ENCODE measurements at regions not wholly inside any gene's neighbourhood (a gene's known extent, or its start where the extent isn't known, plus 50 kb on each side); places are given as distances from the start of the nearest gene placed in this dataset.
"Not testable (repeated sequence)": the region's sequence is repeated elsewhere in the genome, so short reads cannot be mapped to it uniquely, and the experiment has no call there.

GRCh38 chr6:66655420-66655819 is 948.4 kb upstream of the EYS start:
- no peak for DNase-seq (ENCODE audit: low read depth)

GRCh38 chr6:66638518-66638917 is 931.5 kb upstream of the EYS start:
- DNase-seq (ENCODE audit: low read depth): no peak

- DNase-seq (ENCODE audit: low read depth): peak; percentile 71
Observed at GRCh38 chr6:66638099-66638498, 931.1 kb upstream of the EYS start.

- DNase-seq (ENCODE audit: low read depth): peak; percentile 42
Observed at GRCh38 chr6:66628917-66629316, 921.9 kb upstream of the EYS start.

GRCh38 chr6:66623050-66623449 is 916.0 kb upstream of the EYS start:
- no peak for DNase-seq (ENCODE audit: low read depth)

GRCh38 chr6:66605971-66606370 is 898.9 kb upstream of the EYS start:
- peak; percentile 84 for DNase-seq (ENCODE audit: low read depth)

- DNase-seq (ENCODE audit: low read depth): peak; percentile 83
Observed at GRCh38 chr6:66605011-66605410, 898.0 kb upstream of the EYS start.

GRCh38 chr6:66599541-66599940 is 892.5 kb upstream of the EYS start:
- DNase-seq (ENCODE audit: low read depth): peak; percentile 59

- DNase-seq (ENCODE audit: low read depth): no peak
Observed at GRCh38 chr6:66578362-66578761, 871.3 kb upstream of the EYS start.

GRCh38 chr6:66568271-66568670 is 861.2 kb upstream of the EYS start:
- DNase-seq (ENCODE audit: low read depth): peak; percentile 26

- DNase-seq (ENCODE audit: low read depth): no peak
Observed at GRCh38 chr6:66561479-66561878, 854.5 kb upstream of the EYS start.

GRCh38 chr6:66558189-66558588 is 851.2 kb upstream of the EYS start:
- DNase-seq (ENCODE audit: low read depth): peak; percentile 50

- peak; percentile 51 for DNase-seq (ENCODE audit: low read depth)
Observed at GRCh38 chr6:66556936-66557335, 849.9 kb upstream of the EYS start.

- DNase-seq (ENCODE audit: low read depth): peak; percentile 35
Observed at GRCh38 chr6:66555082-66555481, 848.1 kb upstream of the EYS start.

- DNase-seq (ENCODE audit: low read depth): peak; percentile 39
Observed at GRCh38 chr6:66553441-66553840, 846.4 kb upstream of the EYS start.

- peak; percentile 42 for DNase-seq (ENCODE audit: low read depth)
Observed at GRCh38 chr6:66538551-66539135, 831.6 kb upstream of the EYS start.

- DNase-seq (ENCODE audit: low read depth): peak; percentile 5
Observed at GRCh38 chr6:66533921-66534404, 826.9 kb upstream of the EYS start.

GRCh38 chr6:66526061-66526460 is 819.0 kb upstream of the EYS start:
- DNase-seq (ENCODE audit: low read depth): no peak

- DNase-seq (ENCODE audit: low read depth): no peak
Observed at GRCh38 chr6:66522864-66523263, 815.8 kb upstream of the EYS start.

- no peak for DNase-seq (ENCODE audit: low read depth)
Observed at GRCh38 chr6:66516377-66516776, 809.4 kb upstream of the EYS start.

- DNase-seq (ENCODE audit: low read depth): peak; percentile 82
Observed at GRCh38 chr6:66508433-66508832, 801.4 kb upstream of the EYS start.

- DNase-seq (ENCODE audit: low read depth): peak; percentile 19
Observed at GRCh38 chr6:66499851-66500250, 792.8 kb upstream of the EYS start.

- peak; percentile 40 for DNase-seq (ENCODE audit: low read depth)
Observed at GRCh38 chr6:66496659-66497058, 789.6 kb upstream of the EYS start.

GRCh38 chr6:66494643-66495042 is 787.6 kb upstream of the EYS start:
- not testable (repeated sequence) for DNase-seq (ENCODE audit: low read depth)

Data from M059J (cell line).